ENCODE measurements at regions not wholly inside any gene's neighbourhood (a gene's known extent, or its start where the extent isn't known, plus 50 kb on each side); places are given as distances from the start of the nearest gene placed in this dataset.

DNA sequence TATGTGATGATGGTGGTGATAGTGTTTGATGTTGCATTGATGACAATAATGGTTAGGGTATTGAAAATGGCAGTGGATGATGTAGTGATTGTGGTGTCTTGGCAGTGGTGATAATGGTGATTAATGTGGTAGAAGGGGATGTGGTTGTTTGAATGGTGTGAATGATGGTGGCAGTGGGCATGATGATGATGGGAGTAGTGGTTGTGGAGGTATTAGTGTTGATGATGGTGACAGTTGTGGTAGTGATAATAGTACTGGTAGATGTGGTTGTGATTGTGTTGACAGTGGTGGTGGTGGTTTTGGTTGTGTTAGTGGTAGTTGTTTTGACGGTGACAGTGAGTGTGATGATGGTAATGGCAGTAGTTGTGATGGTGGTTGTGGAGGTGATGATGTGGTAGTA is 1049.0 kb downstream of the VRK1 start:
- peaks cover 0 to 10% (median 2%) of the 10 kb centered on the region in 3 donors for H3K27me3 ChIP-seq (ENCODE audit: control insufficient read depth in 3 of 3, insufficient read depth in 3 of 3, low read length in 3 of 3)
- H3K27ac ChIP-seq (ENCODE audit: low read depth, low read length): no peak overlapping the region
- H3K4me1 ChIP-seq (ENCODE audit: control insufficient read depth in 3 of 3, insufficient read depth in 3 of 3, low read length in 3 of 3): no peaks in the 10 kb centered on the region
- no peaks in the 10 kb centered on the region for H3K36me3 ChIP-seq (ENCODE audit: control insufficient read depth in 3 of 3, insufficient read depth in 3 of 3, low read length in 3 of 3)
- no peaks in the 10 kb centered on the region for H3K9me3 ChIP-seq (ENCODE audit: control insufficient read depth in 3 of 3, low read length in 3 of 3)
- H3K4me3 ChIP-seq (ENCODE audit: low read length in 3 of 3): no peak overlapping the region
- no peak overlapping the region for H3K9ac ChIP-seq (ENCODE audit: low read depth in 1 of 3, low read length in 3 of 3)

DNA sequence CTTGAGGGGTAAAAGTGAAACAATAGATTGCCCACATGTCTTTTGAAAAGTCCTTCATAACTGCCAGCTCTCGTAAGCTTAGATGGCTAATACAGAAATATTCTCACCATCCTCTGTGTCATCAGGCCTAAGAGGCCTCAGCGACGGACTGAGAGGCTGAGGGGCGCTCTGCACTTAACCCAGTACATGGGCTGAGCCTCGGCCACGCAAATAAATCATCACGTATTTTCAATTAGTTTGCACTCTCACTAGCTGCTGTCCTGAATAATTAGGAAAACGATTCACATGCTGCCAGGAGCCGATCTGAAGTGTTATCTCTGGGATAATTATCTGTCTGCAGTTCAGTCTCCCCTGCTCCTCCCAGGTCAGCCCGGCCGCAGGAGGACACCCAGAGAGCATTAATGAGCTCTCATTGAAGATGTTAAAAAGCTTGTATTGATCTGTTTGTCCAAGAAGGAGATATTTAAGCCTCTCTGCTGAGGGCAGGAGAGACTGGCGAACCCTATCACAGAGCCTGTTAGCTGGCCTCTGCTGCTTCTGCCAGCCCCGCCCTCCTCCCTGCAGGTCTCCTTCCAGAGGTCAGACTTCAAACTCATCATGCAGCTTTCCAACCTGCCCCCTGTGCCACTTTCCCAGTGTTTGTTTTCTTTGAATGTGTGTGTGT is 1051.3 kb downstream of the VRK1 start:
- Histone ChIP-seq H3K27ac (ENCODE audit: low read depth, low read length) (no peak overlapping the region), H3K4me3 (ENCODE audit: low read length in 3 of 3) (no peak overlapping the region), H3K4me1 (ENCODE audit: control insufficient read depth in 3 of 3, insufficient read depth in 3 of 3, low read length in 3 of 3) (no peaks in the 10 kb centered on the region), H3K36me3 (ENCODE audit: control insufficient read depth in 3 of 3, insufficient read depth in 3 of 3, low read length in 3 of 3) (no peaks in the 10 kb centered on the region), H3K27me3 (ENCODE audit: control insufficient read depth in 3 of 3, insufficient read depth in 3 of 3, low read length in 3 of 3) (peaks cover 0 to 5% (median 2%) of the 10 kb centered on the region in 3 donors), H3K9me3 (ENCODE audit: control insufficient read depth in 3 of 3, low read length in 3 of 3) (no peaks in the 10 kb centered on the region), H3K9ac (ENCODE audit: low read depth in 1 of 3, low read length in 3 of 3) (no peak overlapping the region)

DNA sequence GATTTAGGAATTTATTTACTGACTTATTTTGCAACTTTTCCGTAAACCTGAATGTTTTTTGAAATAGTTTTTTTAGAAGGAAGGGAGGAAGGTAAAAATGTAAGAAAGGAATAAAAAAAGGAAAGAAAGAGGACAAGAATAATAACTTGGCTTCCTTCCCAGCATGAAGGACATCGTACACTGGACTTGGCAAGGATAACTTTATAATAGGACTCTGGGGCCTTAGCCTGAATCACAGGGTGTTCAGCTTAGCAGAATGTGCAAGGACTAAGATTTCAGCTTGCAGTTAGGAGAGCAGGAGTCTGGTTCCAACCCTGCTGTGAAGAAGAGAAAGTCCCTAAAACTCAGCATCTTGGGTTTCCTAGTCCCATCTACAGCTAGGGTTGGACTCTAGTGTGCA is 1053.3 kb downstream of the VRK1 start:
- H3K4me1 ChIP-seq (ENCODE audit: control insufficient read depth in 3 of 3, insufficient read depth in 3 of 3, low read length in 3 of 3): no peaks in the 10 kb centered on the region
- H3K9ac ChIP-seq (ENCODE audit: low read depth in 1 of 3, low read length in 3 of 3): no peak overlapping the region
- H3K36me3 ChIP-seq (ENCODE audit: control insufficient read depth in 3 of 3, insufficient read depth in 3 of 3, low read length in 3 of 3): no peaks in the 10 kb centered on the region
- H3K9me3 ChIP-seq (ENCODE audit: control insufficient read depth in 3 of 3, low read length in 3 of 3): no peaks in the 10 kb centered on the region
- H3K4me3 ChIP-seq (ENCODE audit: low read length in 3 of 3): no peak overlapping the region
- no peak overlapping the region for H3K27ac ChIP-seq (ENCODE audit: low read depth, low read length)
- H3K27me3 ChIP-seq (ENCODE audit: control insufficient read depth in 3 of 3, insufficient read depth in 3 of 3, low read length in 3 of 3): no peaks in the 10 kb centered on the region

DNA sequence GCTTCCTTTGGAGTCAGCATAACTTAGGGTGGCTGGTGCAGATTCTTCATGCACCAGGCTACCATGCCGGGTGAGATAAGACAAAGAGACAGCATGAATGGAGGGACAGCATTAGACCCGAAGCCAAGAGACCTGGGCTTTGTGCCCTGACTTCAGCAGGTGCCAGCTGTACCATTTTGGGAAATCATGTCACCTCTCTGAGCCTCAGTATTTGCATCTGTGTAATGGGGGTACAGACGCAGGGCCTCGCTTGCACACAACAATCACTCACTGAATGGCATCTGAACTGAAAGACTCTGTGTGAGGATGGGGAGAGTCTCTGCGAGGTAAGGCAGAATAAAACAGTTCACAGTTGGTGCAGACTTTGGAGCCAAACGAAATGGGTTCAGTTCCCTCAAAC is 1053.7 kb downstream of the VRK1 start:
- no peak overlapping the region for H3K4me3 ChIP-seq (ENCODE audit: low read length in 3 of 3)
- H3K36me3 ChIP-seq (ENCODE audit: control insufficient read depth in 3 of 3, insufficient read depth in 3 of 3, low read length in 3 of 3): no peaks in the 10 kb centered on the region
- H3K9ac ChIP-seq (ENCODE audit: low read depth in 1 of 3, low read length in 3 of 3): no peak overlapping the region
- no peaks in the 10 kb centered on the region for H3K4me1 ChIP-seq (ENCODE audit: control insufficient read depth in 3 of 3, insufficient read depth in 3 of 3, low read length in 3 of 3)
- no peak overlapping the region for H3K27ac ChIP-seq (ENCODE audit: low read depth, low read length)
- no peaks in the 10 kb centered on the region for H3K9me3 ChIP-seq (ENCODE audit: control insufficient read depth in 3 of 3, low read length in 3 of 3)
- no peaks in the 10 kb centered on the region for H3K27me3 ChIP-seq (ENCODE audit: control insufficient read depth in 3 of 3, insufficient read depth in 3 of 3, low read length in 3 of 3)

DNA sequence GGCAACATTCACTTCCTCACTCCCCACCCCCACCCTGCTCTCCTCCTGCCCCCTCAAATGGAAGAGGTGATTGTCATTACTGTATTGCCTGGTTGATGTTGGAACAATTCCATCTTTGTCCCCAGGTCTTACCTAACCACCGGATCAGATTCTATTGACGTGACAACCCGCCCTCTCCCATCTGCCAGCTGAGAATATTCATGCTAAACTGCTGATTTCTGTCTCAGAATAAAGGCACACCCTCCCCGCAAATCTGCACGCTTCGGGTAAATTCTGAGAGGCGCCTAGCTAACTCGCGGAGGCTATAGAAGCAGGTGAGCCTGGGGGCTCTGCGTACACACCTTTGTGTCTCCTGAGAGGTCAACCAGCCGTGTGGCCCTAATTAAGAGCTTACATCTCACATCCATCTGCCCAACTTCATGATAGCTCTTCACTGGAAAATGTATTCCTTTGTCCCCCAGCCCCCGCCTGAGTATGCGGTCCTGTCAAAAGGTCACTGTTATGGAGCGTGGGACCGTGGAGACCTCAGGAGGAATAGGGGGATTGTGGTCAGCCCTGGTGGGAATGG is 1054.3 kb downstream of the VRK1 start:
- Histone ChIP-seq H3K4me3 (ENCODE audit: low read length in 3 of 3) (no peak overlapping the region), H3K36me3 (ENCODE audit: control insufficient read depth in 3 of 3, insufficient read depth in 3 of 3, low read length in 3 of 3) (no peaks in the 10 kb centered on the region), H3K4me1 (ENCODE audit: control insufficient read depth in 3 of 3, insufficient read depth in 3 of 3, low read length in 3 of 3) (no peaks in the 10 kb centered on the region), H3K27me3 (ENCODE audit: control insufficient read depth in 3 of 3, insufficient read depth in 3 of 3, low read length in 3 of 3) (no peaks in the 10 kb centered on the region), H3K9me3 (ENCODE audit: control insufficient read depth in 3 of 3, low read length in 3 of 3) (no peaks in the 10 kb centered on the region), H3K9ac (ENCODE audit: low read depth in 1 of 3, low read length in 3 of 3) (no peak overlapping the region), H3K27ac (ENCODE audit: low read depth, low read length) (no peak overlapping the region)

DNA sequence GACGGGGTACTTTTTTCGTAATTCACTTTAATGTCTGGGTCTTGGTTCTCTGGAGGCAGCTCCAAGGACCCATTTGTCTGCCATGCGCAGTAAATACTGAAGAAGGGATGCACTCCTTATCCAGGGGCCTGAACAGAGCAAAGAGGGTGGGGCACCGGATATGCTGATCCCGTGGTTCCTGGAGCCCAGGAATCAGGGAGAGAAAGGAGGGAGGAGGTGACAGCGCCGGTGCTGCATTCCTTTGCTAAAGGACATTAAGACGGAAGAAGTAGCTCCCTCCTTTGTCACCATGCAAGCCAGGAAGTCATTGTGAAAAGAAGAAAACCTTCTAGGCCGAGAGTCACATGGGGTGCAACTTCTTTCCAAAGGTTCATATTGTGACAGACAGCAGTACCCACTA is 1057.7 kb downstream of the VRK1 start:
- H3K27me3 ChIP-seq (ENCODE audit: control insufficient read depth in 3 of 3, insufficient read depth in 3 of 3, low read length in 3 of 3): no peaks in the 10 kb centered on the region
- H3K9me3 ChIP-seq (ENCODE audit: control insufficient read depth in 3 of 3, low read length in 3 of 3): no peaks in the 10 kb centered on the region
- no peak overlapping the region for H3K27ac ChIP-seq (ENCODE audit: low read depth, low read length)
- no peaks in the 10 kb centered on the region for H3K36me3 ChIP-seq (ENCODE audit: control insufficient read depth in 3 of 3, insufficient read depth in 3 of 3, low read length in 3 of 3)
- H3K9ac ChIP-seq (ENCODE audit: low read depth in 1 of 3, low read length in 3 of 3): no peak overlapping the region
- no peak overlapping the region for H3K4me3 ChIP-seq (ENCODE audit: low read length in 3 of 3)
- H3K4me1 ChIP-seq (ENCODE audit: control insufficient read depth in 3 of 3, insufficient read depth in 3 of 3, low read length in 3 of 3): no peaks in the 10 kb centered on the region

DNA sequence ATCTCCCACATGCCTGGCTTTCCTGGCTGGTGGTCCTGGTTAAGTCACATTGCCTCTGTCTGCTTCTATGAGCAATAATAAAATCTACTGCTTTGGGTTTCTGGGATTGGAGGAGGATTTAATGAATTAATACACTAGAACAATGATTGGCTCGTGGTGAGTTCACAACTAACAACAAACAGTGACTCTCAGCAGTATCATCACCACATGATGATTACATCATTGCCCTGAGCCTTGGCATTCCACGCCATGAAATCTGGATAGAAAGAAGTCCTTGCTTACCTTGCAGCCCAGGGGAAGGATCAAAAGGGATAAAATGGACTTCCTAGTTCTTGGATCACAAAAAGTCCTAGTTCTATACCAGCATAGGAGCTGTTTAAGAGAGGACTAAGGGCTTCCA is 1069.0 kb downstream of the VRK1 start:
- Histone ChIP-seq H3K36me3 (ENCODE audit: control insufficient read depth in 3 of 3, insufficient read depth in 3 of 3, low read length in 3 of 3) (no peaks in the 10 kb centered on the region), H3K27me3 (ENCODE audit: control insufficient read depth in 3 of 3, insufficient read depth in 3 of 3, low read length in 3 of 3) (no peaks in the 10 kb centered on the region), H3K27ac (ENCODE audit: low read depth, low read length) (no peak overlapping the region), H3K4me3 (ENCODE audit: low read length in 3 of 3) (no peak overlapping the region), H3K9me3 (ENCODE audit: control insufficient read depth in 3 of 3, low read length in 3 of 3) (no peaks in the 10 kb centered on the region), H3K9ac (ENCODE audit: low read depth in 1 of 3, low read length in 3 of 3) (no peak overlapping the region), H3K4me1 (ENCODE audit: control insufficient read depth in 3 of 3, insufficient read depth in 3 of 3, low read length in 3 of 3) (no peaks in the 10 kb centered on the region)

DNA sequence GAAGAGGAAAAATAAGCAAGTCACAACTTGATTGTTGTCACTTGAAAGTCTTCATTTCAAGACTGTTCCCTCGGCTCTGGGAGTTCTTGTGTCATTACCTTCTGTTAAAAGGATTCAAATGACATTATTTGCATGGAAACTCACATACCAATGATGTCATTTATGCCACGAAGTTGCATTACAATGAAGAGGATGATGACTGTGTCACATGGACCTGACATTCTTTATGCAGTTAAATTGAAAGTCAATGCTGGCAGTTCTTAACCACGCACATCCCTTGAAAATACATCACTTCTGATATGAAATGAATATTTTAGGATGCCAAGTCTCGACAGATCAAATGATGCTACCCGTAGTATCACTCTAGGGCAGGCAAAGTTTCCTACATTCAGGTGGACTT is 1069.5 kb downstream of the VRK1 start:
- Histone ChIP-seq H3K9me3 (ENCODE audit: control insufficient read depth in 3 of 3, low read length in 3 of 3) (no peaks in the 10 kb centered on the region), H3K27me3 (ENCODE audit: control insufficient read depth in 3 of 3, insufficient read depth in 3 of 3, low read length in 3 of 3) (no peaks in the 10 kb centered on the region), H3K27ac (ENCODE audit: low read depth, low read length) (no peak overlapping the region), H3K4me1 (ENCODE audit: control insufficient read depth in 3 of 3, insufficient read depth in 3 of 3, low read length in 3 of 3) (no peaks in the 10 kb centered on the region), H3K9ac (ENCODE audit: low read depth in 1 of 3, low read length in 3 of 3) (no peak overlapping the region), H3K36me3 (ENCODE audit: control insufficient read depth in 3 of 3, insufficient read depth in 3 of 3, low read length in 3 of 3) (no peaks in the 10 kb centered on the region), H3K4me3 (ENCODE audit: low read length in 3 of 3) (no peak overlapping the region)

DNA sequence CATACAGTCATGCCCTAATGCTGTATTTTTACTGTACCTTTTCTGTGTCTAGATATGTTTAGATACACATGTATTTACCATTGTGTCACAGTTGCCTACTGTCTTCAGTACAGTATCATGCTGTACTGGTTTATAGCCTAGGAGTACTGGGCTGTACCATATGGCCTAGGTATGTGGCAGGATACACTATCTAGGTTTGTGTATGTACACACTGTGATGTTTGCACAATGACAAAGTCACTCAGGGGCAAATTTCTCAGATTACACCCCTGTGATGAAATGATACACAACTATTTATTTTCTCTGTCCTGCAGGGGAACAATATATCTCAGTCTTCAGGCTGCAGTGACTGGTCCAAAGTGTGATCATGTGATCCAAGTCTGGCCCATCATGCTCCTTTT is 1076.1 kb downstream of the VRK1 start:
- peaks cover 0 to 2% (median 0%) of the 10 kb centered on the region in 3 donors for H3K27me3 ChIP-seq (ENCODE audit: control insufficient read depth in 3 of 3, insufficient read depth in 3 of 3, low read length in 3 of 3)
- no peak overlapping the region for H3K4me3 ChIP-seq (ENCODE audit: low read length in 3 of 3)
- H3K9me3 ChIP-seq (ENCODE audit: control insufficient read depth in 3 of 3, low read length in 3 of 3): no peaks in the 10 kb centered on the region
- no peak overlapping the region for H3K9ac ChIP-seq (ENCODE audit: low read depth in 1 of 3, low read length in 3 of 3)
- H3K27ac ChIP-seq (ENCODE audit: low read depth, low read length): no peak overlapping the region
- H3K36me3 ChIP-seq (ENCODE audit: control insufficient read depth in 3 of 3, insufficient read depth in 3 of 3, low read length in 3 of 3): no peaks in the 10 kb centered on the region
- H3K4me1 ChIP-seq (ENCODE audit: control insufficient read depth in 3 of 3, insufficient read depth in 3 of 3, low read length in 3 of 3): no peaks in the 10 kb centered on the region

DNA sequence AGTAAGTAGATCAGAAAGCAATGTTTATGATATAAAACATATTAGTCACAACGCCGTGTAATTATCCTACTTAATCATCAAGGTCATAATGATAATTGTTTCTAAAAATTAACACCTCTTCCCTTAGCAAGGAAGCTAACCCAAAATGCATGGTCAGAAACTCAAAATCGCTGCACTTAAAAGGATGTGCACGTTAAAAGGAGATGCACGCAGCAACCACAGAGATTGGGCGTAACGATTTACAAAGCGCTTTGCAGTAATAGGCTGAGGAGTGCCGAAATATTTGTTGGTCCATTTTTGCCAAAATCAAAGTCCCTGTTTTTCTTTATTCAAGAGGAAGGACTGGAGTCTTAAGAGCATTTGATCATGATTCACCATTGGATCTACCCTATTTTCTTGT is 1077.2 kb downstream of the VRK1 start:
- H3K27me3 ChIP-seq (ENCODE audit: control insufficient read depth in 3 of 3, insufficient read depth in 3 of 3, low read length in 3 of 3): peaks cover 0 to 2% (median 0%) of the 10 kb centered on the region in 3 donors
- H3K27ac ChIP-seq (ENCODE audit: low read depth, low read length): no peak overlapping the region
- H3K4me1 ChIP-seq (ENCODE audit: control insufficient read depth in 3 of 3, insufficient read depth in 3 of 3, low read length in 3 of 3): no peaks in the 10 kb centered on the region
- H3K9me3 ChIP-seq (ENCODE audit: control insufficient read depth in 3 of 3, low read length in 3 of 3): no peaks in the 10 kb centered on the region
- H3K9ac ChIP-seq (ENCODE audit: low read depth in 1 of 3, low read length in 3 of 3): no peak overlapping the region
- no peak overlapping the region for H3K4me3 ChIP-seq (ENCODE audit: low read length in 3 of 3)
- no peaks in the 10 kb centered on the region for H3K36me3 ChIP-seq (ENCODE audit: control insufficient read depth in 3 of 3, insufficient read depth in 3 of 3, low read length in 3 of 3)

Measured in skeletal muscle tissue (tissue), 3 donors.